Muscle of back (tissue), 3 donors: ENCODE measurements at regions not wholly inside any gene's neighbourhood (a gene's known extent, or its start where the extent isn't known, plus 50 kb on each side); places are given as distances from the start of the nearest gene placed in this dataset.
"Not testable (repeated sequence)": the region's sequence is repeated elsewhere in the genome, so short reads cannot be mapped to it uniquely, and the experiment has no call there.

Experiments used
- DNase-seq, 3 donors: peaks; one replicate each; pipeline versions ENCODE4 v3.0.0 to v3.0.0-alpha.2; 2013

DNA sequence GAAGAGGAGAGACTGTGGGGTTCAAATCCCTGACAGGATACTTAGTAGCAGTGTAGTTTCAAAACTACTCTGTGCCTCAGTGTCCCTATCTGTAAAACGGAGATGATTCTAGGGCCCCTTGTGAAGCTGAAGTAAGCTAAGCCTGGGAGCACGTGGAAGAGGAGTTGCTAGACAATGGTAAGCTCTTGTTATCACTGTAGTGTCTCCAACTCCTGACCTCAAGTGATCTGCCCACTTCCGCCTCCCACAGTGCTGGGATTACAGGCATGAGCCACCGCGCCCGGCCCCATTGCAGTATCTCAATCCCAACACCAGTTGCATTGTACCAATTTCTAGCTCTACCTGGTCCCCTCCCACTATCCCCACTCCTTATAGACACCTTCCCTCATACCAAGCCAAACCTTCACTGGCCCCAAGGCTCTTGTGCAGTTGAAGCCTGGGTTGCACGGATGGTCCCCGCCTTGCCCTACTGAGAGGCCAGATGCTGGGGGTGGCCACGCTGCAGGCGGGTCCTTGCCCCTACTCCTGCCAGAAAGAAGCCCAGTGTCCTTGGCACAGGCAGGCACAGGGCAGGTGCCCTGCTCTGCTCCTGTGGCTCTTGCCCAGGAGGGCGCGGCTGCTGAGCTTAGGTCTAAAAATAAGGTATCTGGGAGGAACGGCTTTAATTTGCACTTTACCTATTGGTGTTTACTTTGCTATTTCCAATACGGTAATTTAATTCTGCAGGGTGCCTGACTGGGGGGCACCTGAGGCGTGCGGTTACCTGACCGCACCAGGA is 118.1 kb downstream of the VEGFA start:
- no peak for DNase-seq

DNA sequence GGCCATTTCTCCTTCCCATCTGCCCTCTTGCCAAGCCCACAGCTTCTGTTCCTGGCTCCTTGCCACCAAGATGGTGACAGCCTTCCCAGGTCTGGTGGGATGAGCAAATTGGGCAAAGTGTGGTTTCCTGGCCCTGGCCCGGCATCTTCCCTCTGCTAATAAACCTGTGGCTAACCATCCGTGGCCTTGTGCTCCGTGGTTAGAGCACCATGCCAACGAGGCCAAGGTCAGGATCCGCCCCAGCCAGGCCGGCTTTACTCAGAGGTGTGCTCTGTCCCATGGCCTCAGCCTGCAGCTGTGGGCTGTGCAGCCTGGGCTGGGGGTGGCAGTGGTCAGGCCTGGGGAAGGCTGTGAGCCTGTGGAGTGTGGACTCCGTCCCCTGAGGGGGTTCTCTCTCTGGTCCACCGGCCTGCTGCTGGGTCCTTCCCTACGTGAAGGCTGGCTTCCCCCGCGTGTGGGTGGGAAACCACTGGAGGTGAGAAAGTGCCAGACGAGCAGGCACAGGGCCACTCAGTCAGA is 117.4 kb downstream of the VEGFA start:
- DNase-seq, result no peak

DNA sequence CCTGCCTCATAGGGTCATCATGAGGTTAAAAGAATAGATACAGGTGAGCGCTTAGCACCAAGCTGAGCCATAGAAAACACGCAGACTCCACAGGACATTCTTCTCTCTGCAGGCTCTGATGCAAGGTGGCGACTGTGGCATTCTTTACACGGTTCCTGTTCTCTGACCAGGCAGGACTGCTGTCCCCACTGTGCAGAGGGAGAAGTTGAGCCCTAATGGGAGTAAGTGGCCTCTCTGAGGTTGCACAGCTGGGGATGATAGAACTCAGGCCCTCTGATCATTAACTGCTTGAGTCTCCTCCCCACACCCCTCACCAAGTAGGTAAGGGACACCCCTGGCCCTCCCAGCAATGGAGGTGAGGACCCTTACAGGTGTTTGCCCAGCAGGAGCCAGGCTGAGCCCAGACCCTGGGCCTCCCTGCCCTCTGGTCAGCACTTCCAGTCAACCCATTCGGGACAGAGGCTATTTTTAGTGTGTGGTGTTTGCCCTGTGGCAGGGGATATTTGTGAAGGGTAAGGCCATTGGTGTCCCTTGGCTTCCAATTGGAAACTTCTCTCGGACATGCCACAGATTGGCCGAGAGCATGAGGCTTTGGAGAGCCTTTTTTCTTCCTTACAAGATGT is 116.8 kb downstream of the VEGFA start:
- no peak for DNase-seq

DNA sequence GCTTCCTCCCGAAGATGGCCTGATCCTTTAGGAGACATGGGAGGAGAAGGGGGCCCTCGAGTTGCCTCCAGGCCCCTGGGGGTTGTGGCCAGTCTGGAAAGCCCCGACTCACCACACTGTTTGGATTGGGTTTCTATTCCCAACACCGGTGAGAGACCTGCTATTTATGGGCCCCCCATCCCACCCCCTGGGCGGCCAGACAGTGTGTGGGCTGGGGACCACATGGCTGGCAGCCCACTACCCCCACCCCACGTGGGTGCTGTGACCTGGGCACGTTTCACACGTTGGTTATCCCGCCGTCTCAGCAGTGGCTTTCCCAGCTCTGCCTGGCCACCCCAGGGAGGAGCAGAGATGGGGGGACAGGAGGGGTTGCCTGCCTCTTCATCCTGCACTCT is 116.1 kb downstream of the VEGFA start:
- DNase-seq, result no peak

DNA sequence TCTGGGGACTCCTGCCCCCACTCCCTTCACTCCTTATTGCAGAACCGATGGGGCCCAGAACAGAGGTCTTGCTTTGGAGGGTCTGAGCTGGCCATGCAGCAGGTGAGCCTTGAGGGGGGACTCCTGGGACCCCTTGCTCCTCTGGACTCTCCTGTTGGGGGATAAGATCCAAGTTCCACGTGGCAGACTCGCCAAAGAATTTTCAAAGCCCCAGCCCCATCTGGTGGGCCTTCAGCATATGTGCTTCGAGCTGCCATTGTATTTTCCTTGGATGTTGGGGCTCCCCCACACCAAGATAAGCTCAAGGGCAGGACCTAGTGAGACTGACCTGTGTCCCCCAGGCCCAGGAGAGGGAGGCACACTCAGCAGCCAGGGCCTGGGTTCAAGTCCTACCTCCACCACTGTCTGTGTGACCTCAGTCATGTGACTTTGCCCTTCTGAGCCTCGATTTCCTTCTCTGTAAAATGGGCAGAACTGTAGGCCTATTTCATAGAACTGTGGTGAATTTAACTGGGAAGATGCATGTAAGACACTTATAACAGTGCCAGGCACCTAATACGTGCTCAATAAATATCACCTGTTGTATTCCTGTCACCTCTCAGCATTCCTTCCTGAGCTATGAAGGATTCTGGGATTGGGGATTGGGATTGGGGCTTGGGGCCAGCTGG is 115.5 kb downstream of the VEGFA start:
- DNase-seq, result no peak

DNA sequence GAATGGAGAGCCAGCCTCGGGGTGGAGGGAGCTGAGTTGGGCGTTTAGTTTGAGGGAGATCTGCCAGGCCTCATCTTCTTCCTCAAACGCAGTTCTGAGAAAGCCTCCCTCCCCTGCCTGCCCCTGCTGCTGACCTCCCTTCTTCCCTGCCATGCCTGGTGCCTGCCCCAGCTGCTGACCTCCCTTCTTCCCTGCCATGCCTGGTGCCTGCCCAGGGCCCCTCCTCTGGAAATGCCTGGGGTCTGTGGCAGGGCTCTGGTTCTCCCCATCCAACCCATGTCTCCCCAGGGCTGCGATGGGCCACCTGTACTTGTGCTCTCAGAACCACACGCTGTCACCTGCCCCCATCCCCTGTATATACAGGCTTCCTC is 114.6 kb downstream of the VEGFA start:
- DNase-seq, result no peak

DNA sequence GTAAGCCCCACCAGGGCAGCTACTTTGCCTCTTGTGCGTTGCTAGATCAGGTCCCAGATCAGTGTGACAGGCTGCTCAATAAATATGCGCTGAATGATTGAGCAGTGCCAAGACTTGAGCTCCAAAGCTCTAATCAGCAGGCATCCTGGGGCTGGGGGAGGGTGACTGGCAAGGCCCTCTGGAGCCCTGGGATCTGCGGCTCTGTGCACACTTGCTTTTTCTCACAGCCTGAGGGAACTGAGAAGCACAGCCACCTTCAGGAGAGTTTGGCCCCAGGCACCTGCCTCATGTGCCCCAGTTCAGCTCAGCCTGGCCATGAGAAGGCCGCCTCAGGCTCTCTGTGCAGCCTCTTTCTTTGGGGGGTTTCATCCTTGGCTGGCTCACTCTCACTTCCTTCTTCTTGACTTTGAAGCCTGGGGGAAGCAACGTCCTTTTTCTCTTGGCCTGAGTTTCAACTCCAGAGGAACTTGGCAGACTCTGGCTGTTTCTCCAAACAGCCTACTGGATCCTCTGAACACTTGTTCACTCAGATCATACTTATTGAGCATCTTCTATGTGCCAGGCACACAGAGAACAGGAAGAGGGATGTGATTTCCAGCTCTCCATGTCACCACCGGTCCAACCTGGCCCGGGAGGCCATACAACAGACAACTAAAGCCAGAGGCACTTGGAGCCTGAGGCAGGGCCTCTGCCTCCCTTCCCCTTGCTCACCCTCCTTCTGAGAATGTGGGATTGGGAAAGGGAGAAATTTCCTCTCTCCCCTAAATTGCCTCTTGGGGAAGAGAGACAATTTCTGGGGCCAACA is 114.0 kb downstream of the VEGFA start:
- peak in 2 of 3 donors; percentile 47 to 81 for DNase-seq

DNA sequence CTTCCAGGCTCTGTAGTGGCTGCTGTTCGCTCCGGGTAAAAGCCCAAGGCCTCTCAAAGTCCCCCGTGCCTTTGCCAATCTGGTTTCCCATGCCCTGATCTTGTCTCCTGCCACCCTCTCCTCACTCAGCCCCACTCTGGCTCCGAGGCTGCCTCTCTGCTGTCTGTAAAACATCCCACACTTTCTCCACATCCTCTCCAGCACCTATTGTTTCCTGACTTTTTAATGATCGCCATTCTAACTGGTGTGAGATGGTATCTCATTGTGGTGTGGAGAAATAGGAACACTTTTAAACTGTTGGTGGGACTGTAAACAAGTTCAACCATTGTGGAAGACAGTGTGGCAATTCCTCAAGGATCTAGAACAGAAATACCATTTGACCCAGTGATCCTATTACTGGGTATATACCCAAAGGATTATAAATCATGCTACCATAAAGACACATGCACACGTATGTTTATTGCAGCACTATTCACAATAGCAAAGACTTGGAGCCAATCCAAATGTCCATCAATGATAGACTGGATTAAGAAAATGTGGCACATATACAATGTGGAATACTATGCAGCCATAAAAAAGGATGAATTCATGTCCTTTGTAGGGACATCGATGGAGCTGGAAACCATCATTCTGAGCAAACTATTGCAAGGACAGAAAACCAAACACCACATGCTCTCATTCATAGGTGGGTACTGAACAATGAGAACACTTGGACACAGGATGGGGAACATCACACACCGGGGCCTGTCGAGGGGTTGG is 112.9 kb downstream of the VEGFA start:
- not testable (repeated sequence) for DNase-seq

DNA sequence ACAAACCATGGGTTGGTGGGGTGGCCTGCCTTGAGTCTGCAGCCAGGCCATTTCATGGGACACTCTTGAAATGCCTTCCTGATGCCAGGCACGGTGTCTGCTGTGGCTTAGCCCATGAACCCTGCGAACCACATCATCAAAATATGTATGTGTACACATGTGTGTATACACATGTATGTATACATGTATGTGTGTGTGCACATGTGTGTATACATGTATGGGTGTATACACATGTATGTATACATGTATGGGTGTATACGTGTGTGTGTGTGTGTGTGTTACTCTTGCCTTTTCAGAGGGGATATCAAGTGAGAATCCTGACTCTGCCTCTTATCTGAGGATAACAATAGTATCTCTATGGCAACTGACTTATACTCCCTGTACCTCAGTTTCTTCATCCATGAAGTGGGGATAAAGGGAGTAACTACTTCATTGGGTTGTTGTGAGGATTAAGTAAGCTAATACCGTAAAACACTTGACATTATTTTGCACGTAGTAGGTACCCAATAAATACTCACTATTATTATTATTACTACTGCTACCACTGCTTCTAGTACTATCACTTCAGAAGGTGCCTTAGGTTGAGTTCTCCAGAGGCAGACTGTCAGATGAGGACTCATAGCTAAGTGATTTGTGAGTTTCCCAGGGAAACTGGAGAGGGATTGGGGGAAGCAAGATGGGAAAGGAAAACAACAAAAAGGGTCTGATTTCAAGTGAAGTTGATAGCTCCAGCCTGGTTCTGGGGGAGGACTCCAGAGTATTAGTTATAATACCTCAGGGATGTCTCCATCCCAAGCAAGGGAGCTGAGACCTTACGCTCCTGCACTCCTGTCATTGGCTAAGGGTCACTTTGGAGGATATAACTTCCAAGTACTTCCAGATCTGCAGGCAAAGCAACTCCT is 110.5 kb downstream of the VEGFA start:
- no peak for DNase-seq

DNA sequence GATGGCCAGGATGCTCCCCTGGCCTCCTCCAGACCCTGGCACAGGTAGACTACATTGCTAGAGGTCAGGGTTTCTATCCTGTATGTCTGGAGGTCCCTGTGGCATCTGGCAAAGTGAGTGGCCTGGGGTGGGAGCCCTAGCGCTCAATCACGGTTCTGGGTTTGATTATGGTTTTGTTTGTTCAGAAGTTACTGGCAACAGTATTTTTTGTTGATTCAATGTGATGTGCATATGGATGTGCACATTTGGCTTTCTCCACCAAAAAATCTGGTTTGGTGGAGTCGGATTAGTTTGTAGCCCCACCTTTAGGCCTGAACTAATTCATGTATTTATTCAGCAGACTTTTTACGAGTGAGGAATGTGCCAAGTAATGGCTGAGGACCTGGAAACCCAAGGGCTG is 109.7 kb downstream of the VEGFA start:
- no peak for DNase-seq

DNA sequence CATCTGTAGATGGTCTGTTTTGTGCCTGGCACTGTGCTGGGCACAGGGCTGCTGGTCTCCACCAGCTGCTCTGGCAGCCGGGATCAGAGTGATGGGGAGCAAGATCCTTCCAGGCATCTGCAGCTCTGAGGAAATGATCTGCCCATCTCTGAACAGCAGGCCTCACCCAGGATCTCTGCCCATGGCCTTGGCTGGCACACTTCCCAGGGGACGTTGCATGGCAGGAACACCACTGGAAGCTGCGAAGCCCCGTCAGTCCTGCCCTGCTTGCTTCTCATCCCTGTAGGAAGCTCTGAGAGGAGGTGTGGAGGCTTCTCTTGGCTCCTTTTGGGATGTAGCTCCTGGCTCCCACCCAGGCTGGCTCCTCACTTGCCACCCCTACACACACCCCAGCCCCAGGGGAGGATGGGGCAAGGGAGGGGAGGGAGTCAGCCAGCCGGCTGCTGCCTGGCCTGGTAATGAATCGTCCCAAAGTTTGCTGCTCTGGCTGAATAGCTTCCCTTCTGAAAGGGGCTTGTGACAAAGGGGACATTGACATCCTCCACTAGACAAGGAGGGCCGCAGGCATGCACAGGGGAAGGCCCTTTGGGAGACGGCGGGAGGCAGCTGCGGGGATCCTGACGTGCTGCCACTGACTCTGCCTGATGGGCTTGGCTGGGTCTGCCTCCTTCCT is 108.9 kb downstream of the VEGFA start:
- no peak for DNase-seq

DNA sequence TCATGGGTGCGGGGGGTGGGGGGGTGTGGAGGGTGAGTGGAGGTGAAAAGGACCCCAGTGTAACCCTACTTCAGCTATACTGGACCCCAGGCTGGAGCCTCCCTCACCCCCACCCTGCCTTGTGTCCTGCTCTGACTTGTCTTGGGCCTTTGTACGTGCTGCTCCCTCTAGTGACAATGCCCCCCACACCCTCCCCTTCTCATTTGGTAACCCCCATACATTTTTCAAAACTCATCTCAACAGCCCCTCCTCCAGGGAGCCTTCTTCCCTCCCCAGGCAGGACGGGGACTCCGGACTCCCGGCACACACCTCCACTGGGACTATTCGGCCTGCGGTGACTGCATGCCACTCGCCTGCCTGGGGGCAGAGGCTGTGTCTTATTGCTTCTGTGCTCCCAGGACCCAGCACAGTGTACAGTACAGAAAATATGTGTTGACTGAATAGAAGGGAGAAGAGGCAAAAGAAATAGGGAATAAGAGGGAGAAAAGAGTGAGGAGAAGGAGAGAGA is 108.2 kb downstream of the VEGFA start:
- DNase-seq, result no peak

DNA sequence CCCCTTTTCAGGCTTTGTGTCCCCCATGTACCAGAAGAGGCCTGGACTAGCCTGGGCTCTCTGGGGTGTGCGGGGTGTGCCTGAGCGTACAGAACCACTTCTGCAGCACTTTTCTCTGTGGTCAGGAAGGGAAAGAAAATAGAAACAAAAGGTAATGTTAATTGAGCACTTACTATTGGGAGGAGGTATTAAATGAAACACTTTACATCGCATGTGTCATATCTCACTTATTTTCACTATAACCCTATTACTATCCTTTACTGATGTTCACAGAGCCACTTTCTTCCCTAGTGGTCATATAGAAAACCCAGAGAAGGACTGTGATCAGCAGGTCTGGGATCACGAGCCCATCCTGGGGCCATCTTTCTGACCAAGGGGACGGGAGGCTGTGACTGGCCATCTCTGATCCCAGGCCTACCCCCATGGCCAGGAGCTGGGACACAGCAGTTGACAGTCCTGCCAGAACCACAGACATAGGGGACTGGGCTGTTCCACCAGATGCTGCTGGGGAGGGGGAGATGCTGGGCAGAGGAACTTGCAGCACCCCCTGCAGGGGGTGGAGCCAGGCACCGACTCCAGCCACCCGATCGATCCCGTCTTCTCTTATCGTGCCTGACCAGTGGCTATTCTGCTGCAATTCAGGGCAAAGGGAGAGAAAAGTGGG is 107.6 kb downstream of the VEGFA start:
- no peak for DNase-seq

DNA sequence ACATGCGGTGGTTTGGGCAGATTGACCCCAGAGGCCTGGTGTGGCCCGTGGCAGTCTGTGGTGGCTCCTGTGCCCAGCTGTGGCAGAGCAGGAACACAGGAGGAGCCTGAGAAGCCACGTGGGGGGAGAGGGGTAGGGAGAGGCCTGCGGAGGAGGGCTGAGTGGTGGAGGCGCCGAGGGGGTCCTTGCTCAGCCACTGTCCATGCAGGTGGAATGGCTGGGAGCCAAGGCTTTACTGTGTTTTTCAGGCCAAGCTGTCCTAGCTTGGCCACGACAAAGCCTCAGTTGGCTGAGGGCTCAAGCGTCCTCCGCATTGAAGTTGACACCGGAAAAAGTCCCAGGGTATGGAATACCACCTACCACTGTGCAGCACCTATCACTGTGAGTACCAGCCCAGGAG is 107.0 kb downstream of the VEGFA start:
- DNase-seq, result no peak

DNA sequence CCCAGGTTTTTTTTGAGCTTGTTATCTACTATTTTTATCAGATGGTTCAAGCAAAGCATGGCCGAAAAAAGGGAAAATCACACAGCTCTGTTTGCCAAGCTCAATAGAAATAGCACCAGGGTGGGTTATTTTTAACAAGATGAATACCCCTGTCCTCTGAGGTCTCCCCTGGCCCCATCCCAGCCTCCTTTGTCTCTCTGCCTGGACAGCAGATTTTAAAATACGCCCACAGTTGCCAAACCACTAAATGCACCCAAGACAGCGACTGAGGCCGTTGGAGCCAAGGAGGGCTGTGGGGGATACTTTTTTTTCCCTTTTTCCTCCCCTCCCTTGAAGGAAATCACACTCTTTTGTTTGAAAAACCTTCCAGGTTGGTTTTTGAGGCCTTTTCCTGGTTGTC is 106.6 kb downstream of the VEGFA start:
- DNase-seq, result peak in 2 of 3 donors; percentile 38 to 62

DNA sequence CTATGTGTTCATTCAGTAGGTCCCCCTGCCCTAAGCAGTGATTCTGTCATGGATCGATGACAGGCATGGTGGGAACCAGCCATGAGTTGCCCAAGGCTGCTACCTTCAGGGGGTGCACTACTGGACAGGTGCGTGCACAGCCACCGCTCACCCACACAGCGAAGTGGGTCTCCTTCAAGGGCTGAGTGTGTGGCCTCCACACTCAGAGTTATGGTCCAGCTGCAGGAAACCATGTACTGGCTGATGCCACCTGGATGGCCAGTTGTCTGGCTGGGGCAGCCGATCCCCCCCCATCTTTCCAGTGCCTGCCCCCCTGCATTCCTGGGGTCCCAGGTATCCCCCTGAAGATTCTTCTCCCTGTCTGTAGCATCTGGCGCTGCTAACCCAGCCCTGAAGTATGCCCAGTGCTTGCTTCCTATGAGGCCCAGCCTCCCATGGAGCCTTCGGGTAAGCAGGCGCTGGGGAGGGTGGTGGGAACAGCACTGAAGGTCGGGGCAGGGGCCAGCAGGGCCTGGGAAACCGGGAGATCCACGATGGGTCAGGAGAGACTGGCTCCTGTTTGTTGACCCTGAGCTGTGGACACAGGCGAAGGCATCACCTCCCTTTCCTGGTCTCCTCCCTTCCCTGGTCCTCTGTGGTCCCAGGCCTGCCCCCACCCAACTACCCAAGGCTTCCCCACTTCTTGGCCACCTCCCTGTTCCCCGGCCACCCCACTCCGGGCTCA is 106.0 kb downstream of the VEGFA start:
- DNase-seq, result no peak

DNA sequence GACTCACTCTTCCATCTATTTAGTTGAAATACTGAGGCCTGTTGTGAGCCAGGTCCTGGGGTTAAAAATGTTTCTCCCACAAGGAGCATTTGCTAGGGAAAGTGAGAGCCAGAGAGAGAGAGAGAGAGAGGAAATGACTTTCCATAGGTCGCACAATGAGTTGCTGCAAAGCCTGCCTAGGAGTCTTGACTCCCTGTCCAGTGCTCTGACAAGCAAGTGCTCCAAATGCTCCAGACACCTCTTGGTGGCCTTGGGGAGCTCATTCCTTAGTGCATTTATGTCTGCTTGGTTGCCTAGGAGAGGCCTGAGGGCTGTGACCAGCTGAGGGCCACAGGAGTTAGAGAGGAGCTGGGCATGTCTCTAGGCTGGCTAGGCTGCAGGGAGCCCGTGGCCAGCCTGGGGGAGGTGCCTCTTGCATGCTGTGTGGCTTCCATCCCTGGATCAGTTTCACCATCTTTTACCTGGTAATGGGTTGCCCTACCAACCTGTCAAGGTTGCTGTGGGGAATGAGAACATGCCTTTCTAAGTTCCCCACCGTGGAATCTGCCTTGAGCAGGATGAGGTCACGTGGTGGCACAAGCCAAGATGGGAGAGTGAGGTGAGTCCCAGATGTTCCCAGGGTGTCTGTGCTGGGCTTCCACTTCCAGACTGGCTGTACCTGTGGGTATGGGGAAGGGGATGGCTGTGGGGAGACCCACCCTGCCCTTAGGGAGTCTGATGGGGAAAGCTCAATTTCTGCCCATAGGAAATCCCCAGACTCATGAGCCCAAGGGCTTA is 105.0 kb downstream of the VEGFA start:
- no peak for DNase-seq
